LHCN-M2 (cell line): ENCODE measurements at regions not wholly inside any gene's neighbourhood (a gene's known extent, or its start where the extent isn't known, plus 50 kb on each side); places are given as distances from the start of the nearest gene placed in this dataset.

Experiments
- DNase-seq: peaks from one replicate; pipeline ENCODE4 v3.0.0-alpha.2; 2012; ENCODE audit warnings: low read depth

DNA sequence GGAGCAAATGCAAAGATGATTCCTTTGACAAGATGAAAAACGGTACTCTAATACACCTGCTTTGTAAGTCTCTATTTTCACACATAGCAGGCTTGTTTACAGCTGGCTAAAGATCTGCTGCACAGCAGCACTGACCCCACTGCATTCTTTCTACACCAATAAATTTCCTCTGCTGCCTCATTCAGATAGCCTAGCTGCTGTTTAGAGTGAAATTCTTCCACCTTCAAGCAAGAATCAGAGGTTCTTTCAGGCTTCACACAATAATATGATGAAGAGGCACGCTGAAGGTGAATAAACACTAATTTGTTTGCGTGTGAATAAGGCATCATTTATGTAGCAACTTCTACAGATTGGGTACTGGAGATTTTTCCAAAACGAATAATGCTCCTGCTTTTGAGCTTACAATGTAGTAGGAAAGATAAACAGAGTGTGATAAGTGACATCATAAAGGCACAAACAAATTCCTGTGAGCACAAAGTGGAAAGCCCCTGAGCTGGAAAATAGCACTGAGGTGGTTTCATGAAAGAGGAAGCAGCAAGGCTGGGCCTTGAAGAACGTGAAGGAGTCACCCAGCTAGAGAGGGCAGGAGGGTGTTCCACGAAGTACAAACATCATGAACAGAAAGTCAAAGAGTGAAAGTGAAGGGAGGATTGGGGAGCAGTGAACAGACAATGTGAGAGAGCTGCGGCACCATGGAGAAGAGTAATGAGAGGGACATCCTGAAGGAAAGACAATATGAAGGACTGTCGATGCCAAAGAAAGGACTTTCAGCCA lies 543.4 kb downstream of the CD83 start:
- DNase-seq, result no peak

DNA sequence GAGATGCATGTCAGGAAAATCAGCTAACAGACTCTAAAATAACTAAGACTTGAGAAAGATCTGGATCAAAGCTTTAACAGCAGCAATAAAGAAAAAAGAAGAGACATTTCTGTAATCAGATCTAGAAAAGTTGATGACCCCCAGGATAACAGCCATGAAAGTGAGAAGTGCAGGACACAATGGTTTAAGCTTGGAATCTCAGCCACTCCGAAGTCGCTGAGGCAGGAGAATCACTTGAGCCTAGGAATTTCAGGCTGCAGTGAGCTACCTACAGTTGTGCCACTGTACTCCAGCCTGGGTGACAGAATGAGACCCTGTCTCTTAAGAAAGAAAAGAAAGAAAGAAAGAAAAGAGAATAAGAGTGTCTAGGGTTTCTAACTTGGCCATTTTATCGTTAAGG lies 544.1 kb downstream of the CD83 start:
- DNase-seq, result no peak

DNA sequence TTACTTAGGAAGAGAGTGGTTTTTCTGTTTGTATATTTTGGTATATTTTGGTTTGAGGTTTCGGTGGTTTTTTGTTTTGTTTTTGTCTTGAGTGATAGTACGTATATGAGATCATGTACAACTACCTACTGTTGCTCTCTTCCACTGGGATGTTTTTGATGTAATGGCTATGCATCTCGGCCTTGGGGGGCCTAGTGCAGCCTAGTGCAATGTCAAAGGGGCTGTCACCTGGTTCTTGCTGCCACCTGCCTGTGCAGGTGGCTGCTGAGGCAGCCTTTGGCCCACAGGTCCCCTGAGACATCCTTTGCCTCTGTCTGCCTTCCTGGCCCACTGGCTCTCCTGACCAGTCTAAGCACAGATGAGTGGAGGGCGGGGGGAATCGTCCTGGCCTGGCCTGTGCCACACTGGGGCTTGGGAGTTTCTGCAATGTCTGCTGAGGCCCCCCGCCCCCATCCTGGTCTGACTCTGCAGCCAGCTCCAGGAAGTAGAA lies 546.6 kb downstream of the CD83 start:
- DNase-seq, result no peak

DNA sequence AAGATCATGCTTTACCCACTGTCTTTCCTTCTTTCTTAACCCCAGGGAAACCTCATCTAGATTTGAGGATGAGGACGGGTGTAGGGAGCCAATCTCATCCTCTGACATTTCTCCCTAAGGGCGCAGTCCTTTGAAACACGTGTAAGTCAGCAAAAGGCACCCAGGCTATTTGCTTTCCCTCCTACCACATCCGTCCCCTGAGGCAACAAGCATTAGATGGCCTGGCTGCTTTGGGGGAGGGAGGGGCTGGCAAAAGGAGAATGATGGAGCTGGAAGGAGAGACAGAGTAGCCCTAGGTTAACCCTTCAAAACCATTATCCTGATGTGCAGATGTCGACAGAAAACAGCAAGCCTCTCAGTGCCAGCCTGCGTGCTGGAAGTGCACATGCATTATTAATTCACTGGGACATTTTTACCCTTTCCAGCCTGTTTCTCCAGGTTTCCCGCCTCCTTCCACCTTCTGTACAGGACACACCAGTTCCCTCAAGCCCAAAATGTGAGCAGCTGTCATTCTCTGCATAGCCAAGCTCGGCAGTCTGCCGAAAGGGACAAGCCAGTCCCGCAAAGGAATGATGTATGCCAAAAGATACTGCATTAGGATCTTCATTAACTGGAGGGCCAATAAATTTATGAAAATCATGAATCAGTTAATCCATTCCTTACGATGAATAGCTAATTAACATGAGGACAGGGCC lies 547.2 kb downstream of the CD83 start:
- no peak for DNase-seq

DNA sequence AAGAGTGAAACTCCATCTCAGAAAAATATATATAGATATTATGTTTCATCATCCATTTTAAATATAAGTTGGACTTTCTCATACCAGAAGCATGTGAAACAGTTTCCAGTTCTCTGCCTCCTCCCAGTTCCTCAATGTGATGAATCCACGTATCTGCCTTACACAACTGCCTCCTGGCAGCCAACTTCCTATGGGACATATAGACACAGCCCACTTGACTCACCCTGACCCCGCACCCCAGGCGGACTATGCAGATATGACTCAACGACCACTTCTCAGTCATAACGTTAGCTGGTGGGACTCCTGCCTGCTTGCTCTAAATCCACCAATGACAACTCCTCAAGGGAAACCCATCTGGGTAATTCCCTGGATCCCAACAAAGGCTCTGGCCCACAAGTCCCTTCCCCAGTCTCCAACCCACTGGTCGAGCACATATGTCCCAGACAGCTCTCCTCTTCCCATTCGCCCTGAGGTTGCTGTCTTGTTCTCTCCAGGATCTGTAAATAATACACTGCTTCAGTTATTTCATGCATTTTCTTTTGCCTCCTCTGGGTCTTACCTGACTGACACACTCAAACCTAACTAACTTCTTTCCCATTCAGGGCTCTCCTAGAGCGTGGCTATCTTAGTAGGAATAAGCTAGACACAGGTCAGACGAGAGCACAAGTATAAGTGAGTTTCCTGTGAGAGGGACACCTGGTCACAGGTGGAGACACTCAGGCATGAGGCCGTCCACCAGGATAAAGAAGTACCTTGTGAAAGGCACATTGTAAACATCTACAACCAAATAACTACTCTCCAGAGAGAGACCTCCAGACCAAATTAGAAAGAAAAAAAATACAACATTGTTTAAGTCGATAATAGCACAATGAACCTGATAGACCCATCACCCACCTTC lies 548.5 kb downstream of the CD83 start:
- peak; percentile 85 for DNase-seq

DNA sequence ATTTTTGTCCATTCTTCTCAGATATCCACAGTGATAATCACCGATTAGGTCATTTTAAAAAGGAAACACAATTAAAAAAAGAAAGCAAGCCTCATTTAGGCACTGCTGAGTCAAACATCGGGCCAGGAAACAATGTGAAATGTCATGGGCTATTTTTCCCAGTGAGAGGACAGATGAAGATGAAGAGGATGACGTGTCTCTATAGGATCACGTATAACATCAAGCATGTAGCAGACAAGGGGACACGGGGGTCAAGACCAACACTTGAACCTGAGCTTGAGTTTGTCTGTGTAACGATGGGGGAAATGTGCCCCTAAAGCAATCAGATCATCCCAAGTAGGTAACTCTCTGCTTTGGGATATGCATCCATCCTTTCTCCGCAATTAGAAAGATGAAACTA lies 553.2 kb downstream of the CD83 start:
- DNase-seq, result no peak

DNA sequence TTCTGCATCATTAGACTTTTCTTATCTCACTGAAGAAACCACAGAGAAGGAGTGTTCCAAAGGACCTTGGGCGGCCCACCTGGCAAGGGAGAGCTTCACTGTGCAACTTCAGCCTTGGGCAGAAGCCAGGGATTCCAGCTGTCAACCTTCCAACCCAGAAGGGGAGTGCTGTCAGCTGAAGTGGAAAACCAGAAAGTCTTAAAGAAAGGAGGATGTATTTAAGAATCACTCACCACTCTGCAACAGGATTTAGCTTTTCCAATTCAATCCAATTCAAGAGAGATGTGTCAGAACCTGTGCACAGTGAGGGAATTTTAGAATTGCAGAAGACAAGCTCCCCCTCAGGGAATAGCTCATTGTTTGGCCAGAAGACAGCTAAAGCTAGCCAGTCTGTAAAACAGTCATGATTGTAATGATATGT lies 553.7 kb downstream of the CD83 start:
- DNase-seq, result peak; percentile 44

DNA sequence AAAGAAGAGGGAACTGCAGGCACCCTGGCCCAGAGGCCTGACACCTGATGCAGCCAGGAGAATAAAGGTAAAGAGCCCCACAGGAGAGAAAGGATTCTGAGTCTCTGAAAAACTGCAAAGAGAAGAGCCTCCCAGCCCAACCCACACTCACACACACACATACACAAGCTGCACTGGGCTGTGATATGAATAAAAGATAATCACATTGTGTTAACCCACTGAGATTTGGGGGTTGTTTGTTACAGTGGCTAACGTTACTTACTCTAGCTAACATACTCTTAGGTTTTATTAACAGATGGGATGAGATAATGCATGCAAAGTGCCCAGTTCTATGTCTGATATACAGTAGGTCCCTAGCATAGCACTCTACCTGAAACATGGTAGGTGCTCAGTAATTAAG lies 554.4 kb downstream of the CD83 start:
- no peak for DNase-seq

DNA sequence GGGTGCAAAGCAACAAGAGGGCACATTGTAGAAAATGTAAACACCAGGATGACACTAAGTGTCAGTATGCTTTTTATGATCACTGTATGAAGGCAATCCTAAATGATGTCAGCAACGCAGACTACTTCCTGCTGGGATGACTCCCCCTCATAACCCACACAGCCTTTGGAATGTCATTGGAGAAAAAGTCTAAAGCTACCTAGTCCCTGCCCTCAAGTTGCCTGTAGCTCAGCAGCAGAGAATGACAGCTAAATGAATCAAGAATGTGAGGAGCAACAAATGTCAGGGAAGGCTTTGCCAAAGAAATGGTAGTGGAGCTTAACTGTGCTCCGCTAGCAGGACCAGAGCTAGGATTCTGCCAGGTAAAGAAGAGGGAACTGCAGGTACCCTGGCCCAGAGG lies 555.6 kb downstream of the CD83 start:
- no peak for DNase-seq

DNA sequence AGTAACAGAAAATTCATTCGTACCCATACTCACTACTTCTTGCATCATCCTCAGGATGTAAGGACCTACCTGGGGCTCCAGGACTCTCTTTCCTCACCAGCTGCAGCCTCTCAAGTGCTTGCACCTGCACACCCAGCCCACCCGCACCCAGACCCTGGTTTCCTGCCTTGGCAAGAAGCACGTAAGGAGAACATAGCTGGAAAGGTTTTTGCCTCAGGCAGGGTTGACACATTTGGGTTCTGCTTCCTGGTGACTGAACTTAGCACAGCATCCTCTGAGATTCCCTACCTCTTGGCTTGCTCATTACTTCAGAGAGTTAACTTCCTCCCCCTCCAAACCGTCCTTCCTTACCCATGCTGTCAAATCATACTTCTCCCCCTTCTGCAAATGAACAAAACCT lies 556.9 kb downstream of the CD83 start:
- no peak for DNase-seq

DNA sequence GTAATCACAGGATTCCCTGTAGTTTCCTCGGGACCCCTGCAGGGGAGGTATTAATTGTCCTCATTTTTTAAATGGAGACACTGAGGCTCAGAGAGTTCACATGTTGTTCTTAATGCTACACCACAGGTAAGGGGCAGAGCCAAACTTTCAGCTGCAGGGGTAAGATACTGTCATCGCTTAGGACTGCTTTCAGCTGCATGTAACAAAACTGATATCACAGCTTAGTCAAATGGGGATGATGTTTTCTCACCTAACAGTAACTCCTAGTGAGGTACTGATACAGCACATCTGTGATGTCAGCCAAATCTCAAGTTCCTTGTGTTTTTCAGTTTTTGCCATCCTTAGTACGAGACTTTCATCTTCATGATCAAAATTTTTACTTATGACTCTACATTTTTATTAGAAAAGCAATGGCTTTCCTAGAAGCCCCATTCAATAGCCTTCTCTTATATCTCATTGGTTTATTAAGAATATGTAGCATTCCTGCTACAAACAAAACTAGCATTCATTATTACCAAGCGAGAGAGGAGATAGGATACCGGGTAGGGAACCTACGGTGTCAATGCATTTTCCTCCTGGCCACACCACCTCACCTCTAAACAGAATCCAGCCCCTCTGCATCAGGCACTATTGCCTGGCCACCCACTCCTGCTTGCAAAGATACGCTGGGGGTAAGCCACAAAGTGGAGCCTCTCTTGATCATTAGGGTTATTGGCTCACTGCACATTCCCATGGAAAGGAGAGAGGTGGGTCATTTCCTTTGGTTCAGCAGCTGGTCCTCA lies 557.5 kb downstream of the CD83 start:
- no peak for DNase-seq

DNA sequence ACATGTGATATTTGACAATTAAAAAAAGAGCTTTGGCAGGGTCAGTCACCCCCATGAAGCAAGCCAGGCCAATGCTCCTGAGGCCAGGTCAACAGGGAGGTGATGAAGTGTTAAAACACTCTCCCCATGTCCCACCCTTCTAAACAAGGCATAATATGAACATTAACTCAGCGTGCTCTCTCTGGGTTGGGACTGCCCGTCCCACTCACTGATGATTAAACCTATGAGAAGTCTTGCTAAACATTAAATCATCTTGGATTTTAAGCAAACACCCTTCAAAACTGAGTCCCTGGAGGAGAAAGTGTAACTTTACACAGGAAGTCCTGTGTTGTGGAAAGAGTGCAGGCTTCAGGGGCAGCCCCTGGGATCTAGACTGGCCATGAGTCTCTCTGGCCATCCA lies 558.5 kb downstream of the CD83 start:
- peak; percentile 22 for DNase-seq

DNA sequence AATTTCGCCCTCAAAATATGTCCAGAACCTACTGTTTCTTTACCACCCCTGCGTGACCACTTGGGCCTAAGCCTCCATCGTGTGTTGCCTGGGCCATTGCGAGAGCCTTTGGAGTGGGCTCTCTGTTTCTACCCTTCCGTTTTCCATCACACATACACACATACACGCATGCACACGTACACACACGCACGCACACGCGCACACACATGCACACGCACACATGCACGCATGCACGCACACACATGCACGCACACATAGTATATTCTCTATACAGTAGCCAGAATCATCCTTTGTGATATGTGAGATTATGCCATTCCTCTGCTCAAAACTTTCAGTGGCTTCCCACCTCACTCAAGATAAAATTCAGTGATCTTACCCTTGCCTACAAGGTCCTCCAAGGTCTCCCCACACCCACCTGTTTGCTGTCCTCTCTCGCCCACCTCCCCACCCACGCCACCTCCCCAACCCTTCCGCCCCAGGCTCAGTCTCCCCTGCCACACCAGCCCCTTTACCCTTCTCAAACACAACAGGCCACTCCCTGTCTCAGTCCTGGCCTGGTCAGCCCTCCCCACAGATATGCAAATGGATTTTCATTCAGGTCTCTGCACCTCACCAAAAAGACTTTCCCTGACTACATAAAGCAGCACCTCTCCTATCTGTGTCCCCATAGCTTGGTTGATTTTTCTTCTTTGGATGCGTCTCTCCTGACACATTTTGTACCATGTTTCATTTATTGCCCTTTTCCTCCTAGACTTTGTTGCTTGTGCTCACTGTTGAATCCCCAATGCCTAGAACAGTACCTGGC lies 559.6 kb downstream of the CD83 start:
- DNase-seq, result no peak

DNA sequence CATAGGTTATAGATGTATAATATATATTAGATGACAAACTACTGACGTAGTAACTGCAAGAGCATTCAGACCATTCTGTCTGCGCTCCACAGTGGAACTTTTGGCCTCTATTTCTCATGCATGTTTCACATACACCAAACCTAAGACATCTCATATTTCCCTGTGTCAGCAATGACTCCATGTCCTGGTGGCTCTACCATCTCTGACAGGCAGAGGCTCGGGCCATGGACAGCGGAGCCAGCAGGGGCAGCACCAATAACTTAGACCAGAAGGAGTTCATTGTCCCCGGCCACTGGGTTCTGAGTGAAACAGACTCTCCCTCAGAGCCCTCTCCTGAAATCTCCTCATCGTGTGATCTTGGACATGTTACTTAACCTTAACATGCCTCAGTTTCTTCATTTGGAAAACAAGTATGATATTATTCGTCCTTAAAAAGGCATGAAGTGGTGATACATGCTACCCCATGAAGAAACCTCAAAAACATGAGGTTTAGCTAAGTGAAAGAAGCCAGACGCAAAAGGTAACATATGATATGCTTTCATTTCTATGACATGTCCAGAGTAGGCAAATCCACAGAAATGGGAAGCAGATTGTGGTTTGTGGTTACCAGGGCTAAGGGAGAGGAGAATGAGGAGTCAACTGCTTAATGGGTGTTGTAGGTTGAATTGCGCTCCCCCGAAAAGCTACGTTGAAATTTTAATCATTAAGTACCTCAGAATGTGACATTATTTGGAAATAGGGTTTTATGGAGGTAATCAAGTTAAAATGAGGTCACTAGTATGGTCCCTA lies 564.0 kb upstream of the JARID2 start:
- peak; percentile 50 for DNase-seq

DNA sequence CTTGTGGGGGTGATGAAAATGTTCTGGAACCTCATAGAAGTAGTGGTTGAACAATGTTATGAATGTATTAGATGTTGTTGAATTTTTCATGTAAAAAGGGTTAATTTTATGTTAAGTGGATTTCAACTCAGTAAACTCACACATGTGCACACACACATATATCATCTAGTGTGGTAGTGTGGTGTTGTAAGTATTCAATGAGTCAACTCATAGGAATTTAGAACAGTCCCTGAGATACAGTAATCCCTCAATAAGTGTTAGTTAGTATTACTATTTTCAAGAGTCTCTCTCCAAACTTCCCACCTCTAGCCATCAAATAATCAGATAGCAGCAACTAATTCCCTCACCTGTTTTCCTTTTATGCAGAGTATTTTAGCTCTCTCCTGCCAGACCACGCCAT lies 563.1 kb upstream of the JARID2 start:
- peak; percentile 65 for DNase-seq

DNA sequence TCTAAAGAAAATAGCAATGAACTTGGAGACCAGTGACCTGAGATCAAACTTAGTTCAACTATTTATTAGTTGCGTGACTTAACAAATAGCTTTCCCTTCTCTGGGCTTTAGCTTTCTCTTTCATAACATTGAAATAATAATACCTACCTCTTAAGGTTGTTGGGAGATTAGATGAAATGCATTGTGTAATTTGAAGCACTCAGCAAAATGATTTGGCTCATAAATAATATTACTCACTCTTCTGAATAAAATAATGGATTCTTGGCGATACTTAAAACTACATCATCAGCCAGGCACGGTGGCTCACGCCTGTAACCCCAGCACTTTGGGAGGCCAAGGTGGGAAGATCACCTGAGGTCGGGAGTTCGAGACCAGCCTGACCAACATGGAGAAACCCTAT lies 556.2 kb upstream of the JARID2 start:
- DNase-seq, result no peak

DNA sequence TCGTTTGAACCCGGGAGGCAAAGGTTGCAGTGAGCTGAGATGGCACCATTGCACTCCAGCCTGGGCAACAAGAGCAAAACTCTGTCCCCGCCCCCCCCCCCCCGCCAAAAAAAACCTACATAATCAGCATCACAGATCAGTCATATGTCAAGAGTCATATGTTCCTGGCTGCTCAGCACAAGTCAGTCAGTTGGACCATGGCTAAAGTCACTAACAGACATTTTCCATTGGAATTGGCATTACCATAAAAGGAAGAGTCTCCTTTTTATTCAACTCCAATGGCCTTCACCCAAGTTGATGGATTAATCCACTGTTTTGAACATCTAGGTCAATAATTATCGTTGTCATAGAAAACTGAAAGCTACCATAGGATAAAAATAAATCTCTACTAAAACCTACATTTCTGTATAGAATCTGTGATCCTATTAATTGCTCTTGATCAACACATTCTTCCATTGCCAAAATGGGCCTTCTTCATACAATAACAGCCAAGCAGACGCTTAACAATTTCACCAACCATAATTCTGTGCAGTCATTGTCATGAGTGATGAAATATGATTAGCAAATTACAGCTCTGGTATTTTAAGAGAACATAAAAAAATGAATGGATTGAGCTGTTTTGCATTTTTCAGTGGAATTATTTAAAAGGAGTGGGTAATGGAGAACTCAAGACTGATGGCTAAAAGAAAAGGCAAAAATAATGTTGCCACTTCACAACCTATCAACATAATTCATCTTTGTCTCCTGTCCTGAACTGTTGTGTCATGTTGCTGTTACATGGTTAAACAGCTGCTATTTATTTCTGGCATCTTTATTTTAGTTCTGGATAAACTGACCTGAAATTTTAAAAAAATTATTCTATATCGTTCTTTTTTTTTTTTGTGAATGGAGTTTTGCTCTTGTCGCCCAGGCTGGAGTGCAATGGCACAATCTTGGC lies 555.5 kb upstream of the JARID2 start:
- no peak for DNase-seq

DNA sequence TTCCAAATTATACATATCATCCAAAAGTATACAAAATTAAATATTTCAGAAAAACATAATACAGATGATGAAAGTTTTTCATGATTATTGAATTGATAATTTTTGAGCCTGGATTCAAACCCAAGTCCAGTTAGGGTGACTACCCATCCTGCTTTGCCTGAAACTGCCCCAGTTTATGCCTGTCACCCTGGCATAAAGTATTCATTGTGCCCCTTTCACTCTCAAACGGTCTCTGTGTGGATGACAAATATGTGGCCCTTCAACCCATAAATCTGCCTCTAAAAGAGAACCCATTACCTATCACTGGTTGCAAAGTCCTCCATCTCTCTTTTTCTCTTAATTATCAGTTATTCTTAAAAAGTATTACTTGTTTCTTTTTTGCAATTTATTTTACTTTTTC lies 553.7 kb upstream of the JARID2 start:
- no peak for DNase-seq
